HG03196 (cell line): ENCODE measurements at regions not wholly inside any gene's neighbourhood (a gene's known extent, or its start where the extent isn't known, plus 50 kb on each side); places are given as distances from the start of the nearest gene placed in this dataset.
"Not testable (repeated sequence)": the region's sequence is repeated elsewhere in the genome, so short reads cannot be mapped to it uniquely, and the experiment has no call there.

ENCODE experiments used
- ATAC-seq: cut with Tn5 transposase; IDR thresholded peaks from one replicate; pipeline ENCODE4 v1.9.1; 2021; ENCODE audit not compliant: unreplicated experiment

- ATAC-seq, result no peak
Observed at GRCh38 chr10:61018146-61018545, 74.2 kb upstream of the RHOBTB1 start.

GRCh38 chr10:61016630-61017029, 72.6 kb upstream of the RHOBTB1 start:
- ATAC-seq, result no peak

DNA sequence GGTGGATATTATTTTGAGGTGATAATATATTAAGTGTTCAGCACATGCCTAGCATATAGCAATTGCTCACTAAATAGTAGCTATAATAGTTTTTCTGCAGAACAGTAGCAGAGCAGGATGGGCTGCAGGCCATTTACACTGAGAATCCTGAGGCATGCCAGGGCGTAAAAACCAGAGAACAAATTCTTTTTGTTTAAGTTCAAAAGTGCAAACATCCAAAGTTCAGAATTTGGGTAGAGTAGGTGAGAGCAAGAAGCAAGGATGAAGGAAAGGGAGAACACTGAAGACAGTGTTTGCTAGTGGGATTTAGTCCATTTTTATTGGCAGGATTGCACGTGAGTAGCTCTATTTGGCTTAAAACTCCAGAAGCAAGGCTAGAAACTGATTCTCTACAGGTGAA, 72.0 kb upstream of the RHOBTB1 start:
- no peak for ATAC-seq

DNA sequence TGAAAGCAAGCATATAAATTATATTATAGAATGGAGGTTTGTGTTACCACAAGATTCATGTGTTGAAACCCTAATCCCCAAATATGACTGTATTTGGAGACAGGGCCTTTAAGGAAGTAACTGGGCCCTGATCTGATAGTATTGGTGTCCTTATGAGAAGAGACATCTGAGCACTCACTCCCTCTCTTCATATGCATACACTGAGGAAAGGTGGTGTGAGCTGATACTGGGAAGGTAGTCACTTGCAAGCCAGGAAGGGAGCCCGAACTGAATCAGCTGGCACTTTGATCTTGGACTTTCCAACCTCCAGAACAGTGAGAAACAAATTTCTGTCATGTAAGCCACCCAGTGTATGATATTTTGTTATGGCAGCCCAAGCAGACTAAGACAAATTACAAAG, 66.9 kb upstream of the RHOBTB1 start:
- no peak for ATAC-seq

DNA sequence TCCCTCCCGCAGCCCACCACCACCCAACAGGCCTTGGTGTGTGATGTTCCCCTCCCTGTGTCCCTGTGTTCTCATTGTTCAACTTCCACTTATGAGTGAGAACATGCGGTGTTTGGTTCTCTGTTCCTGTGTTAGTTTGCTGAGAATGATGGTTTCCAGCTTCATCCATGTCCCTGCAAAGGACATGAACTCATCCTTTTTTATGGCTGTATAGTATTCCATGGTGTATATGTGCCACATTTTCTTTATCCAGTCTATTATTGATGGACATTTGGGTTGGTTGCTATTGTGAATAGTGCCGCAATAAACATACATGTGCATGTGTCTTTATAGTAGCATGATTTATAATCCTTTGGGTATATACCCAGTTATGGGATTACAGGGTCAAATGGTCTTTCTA, 59.1 kb upstream of the RHOBTB1 start:
- not testable (repeated sequence) for ATAC-seq

DNA sequence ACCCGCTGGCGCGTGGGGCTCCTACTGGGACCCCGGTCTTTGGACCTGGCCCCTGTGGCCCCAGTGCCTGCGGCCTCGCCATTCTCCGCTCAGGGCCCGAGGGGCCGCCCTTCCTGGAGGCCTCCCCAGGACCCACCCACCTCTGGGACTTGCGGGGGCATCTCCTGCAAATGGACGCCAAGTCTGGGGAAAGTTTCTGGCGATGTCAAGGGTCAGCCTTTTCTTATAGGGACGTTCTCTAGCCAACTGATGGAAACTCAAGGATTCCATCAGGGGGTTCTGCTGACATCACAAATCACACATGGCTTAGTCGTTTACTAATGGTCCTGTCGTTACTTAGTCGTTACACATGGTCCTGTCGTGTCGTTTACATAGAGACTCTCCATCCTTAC, 57.7 kb upstream of the RHOBTB1 start:
- ATAC-seq, result no peak

GRCh38 chr10:61000769-61001730, 57.1 kb upstream of the RHOBTB1 start:
- ATAC-seq, result no peak

DNA sequence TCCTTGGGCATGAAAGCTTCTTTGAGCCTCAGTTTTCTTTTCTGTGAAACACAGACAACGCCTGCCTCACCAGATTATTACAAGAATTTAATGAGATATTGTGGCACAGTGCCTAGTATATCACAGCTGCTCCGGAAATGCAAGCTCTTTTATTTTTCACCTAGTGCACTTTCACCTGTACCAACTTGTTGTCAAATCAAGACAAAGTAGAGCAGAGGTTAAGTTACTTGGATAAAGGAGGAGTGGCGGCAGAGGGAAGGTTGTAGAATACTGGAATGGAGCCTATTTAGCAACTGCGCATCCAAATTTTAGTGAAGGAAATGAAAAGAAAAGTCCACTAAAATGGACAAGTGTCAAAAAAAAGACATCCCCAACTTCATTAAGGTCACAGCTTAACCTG, 54.9 kb upstream of the RHOBTB1 start:
- ATAC-seq, result no peak

DNA sequence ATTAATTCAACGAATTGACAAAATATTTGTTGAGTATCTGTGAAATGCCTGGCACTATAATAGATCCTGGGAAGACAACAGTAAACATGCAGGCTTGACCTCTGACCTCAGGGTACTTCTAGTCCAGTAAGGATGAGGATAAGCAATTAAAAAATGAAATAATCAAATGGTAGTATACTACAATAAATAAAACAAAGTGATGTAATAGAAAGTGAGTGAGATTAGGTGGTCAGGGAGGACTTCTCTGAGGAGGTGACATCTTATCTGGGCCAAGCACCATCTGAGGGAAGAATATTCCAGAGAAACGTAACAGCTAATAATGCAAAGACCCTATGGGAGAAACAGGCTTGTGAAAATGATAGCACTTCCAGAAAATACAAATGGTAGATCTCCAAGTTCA, 50.1 kb upstream of the RHOBTB1 start:
- ATAC-seq, result no peak
